Activated B cell treated with CpG ODN at 0.5 μM for 24 hours (primary cell): ENCODE measurements at regions not wholly inside any gene's neighbourhood (a gene's known extent, or its start where the extent isn't known, plus 50 kb on each side); places are given as distances from the start of the nearest gene placed in this dataset.
"Not testable (repeated sequence)": the region's sequence is repeated elsewhere in the genome, so short reads cannot be mapped to it uniquely, and the experiment has no call there.

Source experiments
- ATAC-seq: fragments of 200-7000 bp; cut with Tn5 transposase; one replicate; pipeline ENCODE4 v1.10.0; 2021; ENCODE audit warnings: low read depth, mild to moderate bottlenecking, moderate library complexity
- CTCF ChIA-PET: fragments of 350-600 bp; sonication (Branson Sonifier 250); formaldehyde crosslinking; loops from one replicate; lab custom pipeline; 2021; ENCODE audit warnings: antibody characterized with exemption; lab: Charles Lee
- POLR2A ChIA-PET: fragments of 350-600 bp; sonication (Branson Sonifier 250); formaldehyde crosslinking; loops from one replicate; lab custom pipeline; 2021; ENCODE audit warnings: antibody characterized with exemption; lab: Charles Lee
- DNase-seq: peaks from one replicate; pipeline ENCODE4 v3.0.0; 2022
- H3K27ac Mint-ChIP-seq: one replicate; pipeline ENCODE4 v1.8.0; 2020; ENCODE audit warnings: mixed read lengths
- H3K27me3 Mint-ChIP-seq: one replicate; pipeline ENCODE4 v1.8.0; 2021; ENCODE audit warnings: mixed read lengths
- H3K36me3 Mint-ChIP-seq: one replicate; pipeline ENCODE4 v1.8.0; 2021; ENCODE audit warnings: low read depth, mixed read lengths
- H3K4me1 Mint-ChIP-seq: one replicate; pipeline ENCODE4 v1.8.0; 2021; ENCODE audit warnings: mixed read lengths
- H3K4me3 Mint-ChIP-seq: one replicate; pipeline ENCODE4 v1.8.0; 2020; ENCODE audit warnings: mild to moderate bottlenecking, mixed read lengths
- H3K9me3 Mint-ChIP-seq: one replicate; pipeline ENCODE4 v1.8.0; 2020; ENCODE audit warnings: mixed read lengths
- intact Hi-C: fragments of 100-400 bp; cut with micrococcal nuclease; formaldehyde crosslinking; loops from one replicate; pipeline ENCODE4 v1.15.1; 2024
- TF ChIP-seq, protein P1 (sequence below): fragments of 200-600 bp; IDR thresholded peaks from one replicate; pipeline ENCODE4 v1.8.0; 2022; ENCODE audit warnings: antibody characterized with exemption, mild to moderate bottlenecking

DNA sequence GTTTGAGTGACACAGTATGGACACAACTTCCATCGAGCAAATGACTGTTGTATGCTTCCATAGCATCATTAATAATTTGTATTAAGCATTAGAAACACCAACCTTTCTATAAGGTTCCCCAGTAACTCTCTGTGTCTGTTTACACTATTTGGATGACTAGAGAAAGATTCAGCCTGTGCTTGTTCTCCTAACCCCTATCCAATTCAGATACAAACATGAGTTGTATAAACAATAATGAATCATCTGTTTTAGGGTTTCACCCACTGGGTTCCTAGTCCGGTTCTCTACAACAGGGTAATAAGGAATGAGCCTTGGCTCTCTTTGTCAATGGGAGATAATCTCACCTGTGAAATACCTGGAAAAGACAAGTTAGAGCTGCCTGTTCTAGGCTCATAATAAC lies 894.1 kb upstream of the PIK3C3 start:
- Mint-ChIP-seq H3K4me1 (no peaks in the 10 kb centered on the region), H3K27ac (no peak overlapping the region), H3K9me3 (peaks cover 7% of the 10 kb centered on the region), H3K36me3 (no peaks in the 10 kb centered on the region), H3K27me3 (no peaks in the 10 kb centered on the region), H3K4me3 (no peak overlapping the region)
- intact Hi-C loops = no loop called here
- no peak for DNase-seq
- no peak for ATAC-seq
- TF ChIP-seq, protein P1, sequence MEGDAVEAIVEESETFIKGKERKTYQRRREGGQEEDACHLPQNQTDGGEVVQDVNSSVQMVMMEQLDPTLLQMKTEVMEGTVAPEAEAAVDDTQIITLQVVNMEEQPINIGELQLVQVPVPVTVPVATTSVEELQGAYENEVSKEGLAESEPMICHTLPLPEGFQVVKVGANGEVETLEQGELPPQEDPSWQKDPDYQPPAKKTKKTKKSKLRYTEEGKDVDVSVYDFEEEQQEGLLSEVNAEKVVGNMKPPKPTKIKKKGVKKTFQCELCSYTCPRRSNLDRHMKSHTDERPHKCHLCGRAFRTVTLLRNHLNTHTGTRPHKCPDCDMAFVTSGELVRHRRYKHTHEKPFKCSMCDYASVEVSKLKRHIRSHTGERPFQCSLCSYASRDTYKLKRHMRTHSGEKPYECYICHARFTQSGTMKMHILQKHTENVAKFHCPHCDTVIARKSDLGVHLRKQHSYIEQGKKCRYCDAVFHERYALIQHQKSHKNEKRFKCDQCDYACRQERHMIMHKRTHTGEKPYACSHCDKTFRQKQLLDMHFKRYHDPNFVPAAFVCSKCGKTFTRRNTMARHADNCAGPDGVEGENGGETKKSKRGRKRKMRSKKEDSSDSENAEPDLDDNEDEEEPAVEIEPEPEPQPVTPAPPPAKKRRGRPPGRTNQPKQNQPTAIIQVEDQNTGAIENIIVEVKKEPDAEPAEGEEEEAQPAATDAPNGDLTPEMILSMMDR = no peak
- POLR2A ChIA-PET = no interaction called here
- CTCF ChIA-PET = no interaction called here

DNA sequence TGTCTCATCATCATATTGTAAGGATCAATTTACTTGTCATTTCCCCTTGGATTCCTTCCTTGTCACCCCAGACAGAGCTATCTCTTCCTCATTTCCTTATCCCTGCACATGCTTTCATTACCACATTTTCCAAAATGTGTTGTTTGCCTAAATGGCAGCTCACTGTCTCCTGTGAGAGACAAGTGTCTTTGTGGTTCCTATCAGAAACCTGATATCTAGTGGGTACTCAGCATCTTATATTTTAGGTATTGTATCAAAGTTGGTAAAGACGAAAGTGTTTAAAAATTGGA lies 896.0 kb upstream of the PIK3C3 start:
- no peak for ATAC-seq
- Mint-ChIP-seq H3K4me1 (no peaks in the 10 kb centered on the region), H3K27me3 (no peaks in the 10 kb centered on the region), H3K4me3 (no peak overlapping the region), H3K9me3 (peaks cover 7% of the 10 kb centered on the region), H3K27ac (no peak overlapping the region), H3K36me3 (no peaks in the 10 kb centered on the region)
- TF ChIP-seq, protein P1 = no peak
- no peak for DNase-seq
- intact Hi-C loops = no loop called here
- CTCF ChIA-PET = no interaction called here
- POLR2A ChIA-PET = interaction anchor here (0.6 kb wide), 1 partner anchor 173 kb away, joined by 3 read pairs; no protein-coding TSS in a partner anchor

DNA sequence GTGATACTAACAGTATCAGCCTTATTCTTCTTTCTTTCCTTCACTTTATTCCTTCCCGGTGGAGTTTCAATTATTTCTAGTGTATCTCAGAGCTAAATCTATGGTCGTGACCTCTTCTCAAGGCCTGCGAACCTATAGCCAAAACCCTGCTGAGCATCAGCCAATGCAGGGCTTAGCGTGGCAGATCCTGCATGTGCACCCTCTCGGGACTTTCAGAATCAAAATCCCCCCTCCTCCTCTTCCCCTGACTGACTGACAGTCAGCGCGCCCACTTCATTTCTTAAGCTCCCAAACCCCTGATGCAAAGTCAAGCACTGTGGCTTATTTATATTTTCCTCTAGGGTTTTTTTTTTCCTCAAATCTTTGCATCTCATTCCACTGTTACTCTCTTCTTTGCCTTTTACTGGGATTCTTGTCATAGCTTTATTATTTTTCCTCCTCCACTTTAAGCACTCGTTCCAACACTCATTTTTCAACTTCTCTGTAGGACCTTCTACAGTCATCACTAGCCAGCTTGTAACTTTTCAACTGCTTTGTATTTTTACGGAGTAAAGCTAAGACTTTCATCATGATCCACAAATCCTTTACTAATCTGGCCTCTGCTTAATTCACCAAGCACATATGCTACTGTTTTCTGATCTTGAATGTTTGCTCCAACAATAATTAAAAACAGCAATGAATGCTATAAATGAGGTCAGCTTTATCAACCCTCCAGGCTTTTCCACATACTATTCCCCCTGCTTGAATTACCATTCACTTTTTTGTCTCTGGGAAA lies 896.5 kb upstream of the PIK3C3 start:
- H3K4me3 Mint-ChIP-seq = no peak overlapping the region
- no peak for ATAC-seq

DNA sequence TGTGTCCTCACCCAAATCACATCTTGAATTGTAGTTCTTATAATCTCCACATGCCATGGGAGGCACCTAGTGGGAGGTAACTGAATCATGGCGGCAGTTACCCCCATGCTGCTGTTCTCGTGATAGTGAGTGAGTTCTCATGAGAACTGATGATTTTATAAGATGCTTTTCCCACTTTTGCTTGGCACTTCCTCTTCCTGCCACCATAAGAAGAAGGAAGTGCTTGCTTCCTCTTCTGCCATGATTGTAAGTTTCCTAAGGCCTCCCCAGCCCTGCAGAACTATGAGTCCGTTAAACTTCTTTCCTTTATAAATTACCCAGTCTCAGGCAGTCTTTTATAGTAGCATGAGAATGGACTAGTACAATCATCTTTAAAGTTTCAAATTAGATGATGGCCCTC lies 902.4 kb upstream of the PIK3C3 start:
- Mint-ChIP-seq H3K36me3 (no peaks in the 10 kb centered on the region), H3K4me1 (no peaks in the 10 kb centered on the region), H3K27ac (no peak overlapping the region), H3K27me3 (no peaks in the 10 kb centered on the region), H3K4me3 (no peak overlapping the region), H3K9me3 (peaks cover 8% of the 10 kb centered on the region)
- intact Hi-C loops = no loop called here
- TF ChIP-seq, protein P1 = no peak
- DNase-seq (no peak), ATAC-seq (no peak)
- ChIA-PET CTCF (no interaction called here), POLR2A (no interaction called here)

More for the DNA sequence above, 896.5 kb upstream of the PIK3C3 start:
- ChIA-PET POLR2A (interaction anchor here (0.6 kb wide), 1 partner anchor 173 kb away, joined by 3 read pairs; no protein-coding TSS in a partner anchor), CTCF (no interaction called here)
- intact Hi-C loops = no loop called here
- TF ChIP-seq, protein P1 = no peak
- Mint-ChIP-seq H3K4me1 (no peaks in the 10 kb centered on the region), H3K36me3 (no peaks in the 10 kb centered on the region), H3K27me3 (no peaks in the 10 kb centered on the region), H3K27ac (no peak overlapping the region), H3K9me3 (peaks cover 7% of the 10 kb centered on the region)
- no peak for DNase-seq

DNA sequence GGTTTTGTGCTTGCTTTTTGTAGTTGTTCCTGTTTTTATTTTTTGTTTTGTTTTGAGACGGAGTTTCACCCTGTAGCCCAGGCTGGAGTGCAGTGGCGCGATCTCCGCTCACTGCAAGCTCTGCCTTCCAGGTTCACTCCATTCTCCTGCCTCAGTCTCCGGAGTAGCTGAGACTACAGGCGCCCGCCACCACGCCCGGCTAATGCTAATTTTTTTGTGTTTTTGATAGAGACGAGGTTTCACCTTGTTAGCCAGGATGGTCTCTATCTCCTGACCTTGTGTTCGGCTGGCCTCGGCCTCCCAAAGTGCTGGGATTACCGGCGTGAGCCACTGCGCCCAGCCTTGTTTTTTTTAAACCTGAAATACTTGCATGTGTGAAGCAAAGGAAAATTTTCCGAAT lies 908.8 kb upstream of the PIK3C3 start:
- ATAC-seq, H3K4me1 Mint-ChIP-seq, CTCF ChIA-PET, H3K9me3 Mint-ChIP-seq, H3K27ac Mint-ChIP-seq, intact Hi-C loops, H3K4me3 Mint-ChIP-seq, H3K27me3 Mint-ChIP-seq, POLR2A ChIA-PET, H3K36me3 Mint-ChIP-seq, DNase-seq: not testable (repeated sequence)

DNA sequence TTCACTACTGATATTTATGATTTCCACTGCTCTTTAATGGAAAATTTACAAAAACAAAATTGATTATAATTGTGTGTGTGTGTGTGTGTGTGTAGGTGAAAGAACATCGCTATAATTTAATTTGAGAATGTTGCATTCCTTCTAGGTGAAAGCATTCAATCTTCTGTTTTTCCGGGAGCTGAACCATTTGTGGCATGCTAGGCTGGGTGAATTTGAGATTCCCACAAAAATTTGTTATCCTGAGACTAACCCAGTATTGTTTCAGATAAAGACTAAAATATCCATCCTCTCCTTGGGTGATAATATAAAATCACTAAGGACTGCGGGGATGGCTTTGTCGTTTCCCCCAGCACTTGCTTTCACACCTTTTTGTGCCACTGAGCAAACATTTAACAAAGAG lies 911.2 kb upstream of the PIK3C3 start:
- intact Hi-C loops = no loop called here
- DNase-seq (no peak), ATAC-seq (no peak)
- ChIA-PET CTCF (no interaction called here), POLR2A (no interaction called here)
- no peaks in the 10 kb centered on the region for H3K36me3 Mint-ChIP-seq
- no peak overlapping the region for H3K4me3 Mint-ChIP-seq
- no peak overlapping the region for H3K27ac Mint-ChIP-seq
- no peaks in the 10 kb centered on the region for H3K27me3 Mint-ChIP-seq
- H3K4me1 Mint-ChIP-seq = no peaks in the 10 kb centered on the region
- peaks cover 7% of the 10 kb centered on the region for H3K9me3 Mint-ChIP-seq
- TF ChIP-seq, protein P1 = no peak
